ENCODE measurements at regions not wholly inside any gene's neighbourhood (a gene's known extent, or its start where the extent isn't known, plus 50 kb on each side); places are given as distances from the start of the nearest gene placed in this dataset.

- Histone ChIP-seq H3K36me3 (ENCODE audit: control insufficient read depth in 1 of 2, insufficient read depth in 2 of 2, low read length in 2 of 2) (no peaks in the 10 kb centered on the region), H3K27me3 (ENCODE audit: insufficient read depth, low read length) (no peaks in the 10 kb centered on the region), H3K79me2 (ENCODE audit: insufficient read depth, low read length) (no peaks in the 10 kb centered on the region), H3K4me2 (ENCODE audit: low read length) (no peak overlapping the region), H2AFZ (ENCODE audit: low read depth, low read length, poor library complexity, severe bottlenecking) (no peak overlapping the region), H3K9me2 (ENCODE audit: insufficient read depth) (no peaks in the 10 kb centered on the region; the same call in 1 of the 2 replicates), H3K9me3 (ENCODE audit: control insufficient read depth in 1 of 2, insufficient read depth in 1 of 2, low read depth in 1 of 2, low read length in 2 of 2) (no peaks in the 10 kb centered on the region), H3K27ac (ENCODE audit: low read depth, low read length) (no peak overlapping the region), H4K20me1 (ENCODE audit: insufficient read depth) (no peaks in the 10 kb centered on the region), H3K4me3 (replicated peaks in 1 of 2; ENCODE audit: low read depth in 1 of 2, low read length in 2 of 2) (no peak overlapping the region), H3K9ac (ENCODE audit: low read length) (no peak overlapping the region), H3K4me1 (ENCODE audit: control insufficient read depth in 1 of 2, insufficient read depth in 2 of 2, low read length in 2 of 2) (peaks cover 0 to 5% of the 10 kb centered on the region in 2 experiments; a peak in 2 of 4 replicates)
- no TSS peak for BruUV-seq (replicated peaks)
- ATAC-seq (no peak), DNase-seq (ENCODE audit: low read depth, low spot score) (no peak)
- ChIA-PET CTCF (no interaction called here), POLR2A (no interaction called here), RAD21 (ENCODE audit: low non-redundant PET in 1 of 2, low total read pairs in 2 of 2, uncharacterized antibody in 2 of 2, unreplicated experiment in 2 of 2) (no interaction called here)
- intact Hi-C loops (cut with micrococcal nuclease) = loop anchor here (10.0 kb wide), 1 partner anchor 276 kb away; no protein-coding TSS in a partner anchor
- no peak for TF ChIP-seq ATF3 (IDR thresholded peaks at IDR 0.05)
- no peak for TF ChIP-seq TCF7L2 (IDR thresholded peaks at IDR 0.05; ENCODE audit: borderline replicate concordance, extremely low read depth, insufficient read depth, insufficient read length)
- TF ChIP-seq CEBPB (IDR thresholded peaks at IDR 0.05; ENCODE audit: low read depth) = no peak
- TF ChIP-seq SRF (IDR thresholded peaks at IDR 0.05; ENCODE audit: low read depth) = no peak
- no peak for TF ChIP-seq RAD21 (IDR thresholded peaks at IDR 0.05; ENCODE audit: low read depth)
- no peak for TF ChIP-seq YY1 (IDR thresholded peaks at IDR 0.05; ENCODE audit: extremely low read depth, insufficient replicate concordance, low read depth, low read length)
- TF ChIP-seq ZBTB33 (IDR thresholded peaks at IDR 0.05; ENCODE audit: extremely low read depth, insufficient replicate concordance, low read length) = no peak
- TF ChIP-seq EZH2 (IDR thresholded peaks at IDR 0.05) = no peak
- no peak for TF ChIP-seq SIN3A (IDR thresholded peaks at IDR 0.05; ENCODE audit: low read depth)
- no peak for TF ChIP-seq FOSL1 (IDR thresholded peaks at IDR 0.05; ENCODE audit: low read depth)
- TF ChIP-seq REST (IDR thresholded peaks at IDR 0.05; ENCODE audit: low read depth) = no peak
- TF ChIP-seq POLR2A (IDR thresholded peaks at IDR 0.05; ENCODE audit: borderline replicate concordance, extremely low read depth, insufficient read depth, insufficient read length) = no peak
- TF ChIP-seq JUND (IDR thresholded peaks at IDR 0.05) = no peak
- TF ChIP-seq CTCF (IDR thresholded peaks at IDR 0.05 in 2 of 3, conservative IDR thresholded peaks at IDR 0.05 in 1 of 3; ENCODE audit: borderline replicate concordance in 1 of 3, insufficient read depth in 1 of 3, low read depth in 2 of 3, low read length in 2 of 3) = no peak
- no peak for TF ChIP-seq ELF1 (IDR thresholded peaks at IDR 0.05; ENCODE audit: borderline replicate concordance, low read depth)
- TF ChIP-seq MAX (IDR thresholded peaks at IDR 0.05) = no peak
- TF ChIP-seq ZFX (IDR thresholded peaks at IDR 0.05) = no peak
These were observed 404.8 kb upstream of the SLC30A5 start for GRCh38 chr5:68689010-68689409.

Data from HCT116 (cell line).